Effector memory CD8-positive, alpha-beta T cell (primary cell): ENCODE measurements at regions not wholly inside any gene's neighbourhood (a gene's known extent, or its start where the extent isn't known, plus 50 kb on each side); places are given as distances from the start of the nearest gene placed in this dataset.

Source experiments
- ATAC-seq: fragments of 150-1000 bp; cut with Tn5 transposase; replicated peaks from 2 replicates; pipeline ENCODE4 v1.10.0; 2021; ENCODE audit warnings: mild to moderate bottlenecking, moderate library complexity
- DNase-seq, 3 experiments: peaks; one replicate each; pipeline ENCODE4 v3.0.0; 2021
- H3K27ac Mint-ChIP-seq, 2 donors: one replicate each; pipeline ENCODE4 v1.8.0; 2022; ENCODE audit warnings: mild to moderate bottlenecking in 2 of 2, mixed read lengths in 2 of 2, moderate library complexity in 2 of 2
- H3K27me3 Mint-ChIP-seq, 2 donors: one replicate each; pipeline ENCODE4 v1.8.0; 2022; ENCODE audit warnings: mixed read lengths in 2 of 2
- H3K36me3 Mint-ChIP-seq: one replicate; pipeline ENCODE4 v1.8.0; 2022; ENCODE audit warnings: mild to moderate bottlenecking, moderate library complexity, mixed read lengths; ENCODE audit not compliant: insufficient read depth
- H3K4me1 Mint-ChIP-seq, 2 donors: one replicate each; pipeline ENCODE4 v1.8.0; 2022; ENCODE audit warnings: low read depth in 2 of 2, mixed read lengths in 2 of 2
- H3K4me3 Mint-ChIP-seq, 2 donors: one replicate each; pipeline ENCODE4 v1.8.0; 2022; ENCODE audit warnings: mild to moderate bottlenecking in 2 of 2, mixed read lengths in 2 of 2, moderate library complexity in 2 of 2
- H3K9me3 Mint-ChIP-seq, 2 donors: one replicate each; pipeline ENCODE4 v1.8.0; 2022; ENCODE audit warnings: mixed read lengths in 2 of 2

DNA sequence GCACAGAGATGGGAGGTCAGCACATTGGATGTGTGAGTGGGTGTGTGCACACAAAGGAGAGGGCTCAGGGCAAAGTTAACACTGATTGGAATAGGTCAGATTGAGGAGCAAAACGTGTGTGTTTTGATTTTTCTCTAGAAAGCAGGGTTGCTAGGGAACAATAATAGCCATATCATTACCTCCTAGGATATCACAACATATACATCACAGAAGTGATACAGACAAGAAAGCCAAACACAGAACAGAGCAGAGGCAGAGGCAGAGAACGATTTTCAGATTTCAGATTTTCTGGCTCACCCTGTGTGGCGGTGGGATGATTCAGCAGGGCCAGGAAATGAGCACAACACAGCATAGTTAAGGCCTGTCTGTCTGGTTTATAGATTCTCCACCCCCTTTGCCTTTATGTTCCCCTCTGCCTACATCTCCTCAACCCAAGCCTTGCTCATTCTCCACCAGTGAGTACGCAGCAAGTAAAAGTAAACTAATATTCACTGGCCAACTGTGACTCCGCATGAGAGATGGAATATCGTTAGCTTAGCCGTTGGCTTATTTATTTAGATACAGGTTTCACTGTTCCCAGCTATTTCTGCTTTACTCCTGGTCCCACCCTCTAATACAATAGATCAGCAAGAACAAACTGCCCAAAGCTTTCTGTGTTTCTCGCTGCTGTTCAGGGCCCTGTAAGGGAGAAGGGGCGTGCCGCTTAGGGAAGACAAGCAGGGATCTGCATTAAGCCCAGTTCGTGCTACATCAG is 182.7 kb upstream of the TSC22D1 start:
- H3K27me3 Mint-ChIP-seq: peaks cover 0 to 14% of the 10 kb centered on the region in 2 donors
- H3K9me3 Mint-ChIP-seq: no peaks in the 10 kb centered on the region
- H3K4me3 Mint-ChIP-seq: no peak overlapping the region
- H3K27ac Mint-ChIP-seq: no peak overlapping the region
- ATAC-seq (peak; percentile 12), DNase-seq (no peak)
- no peaks in the 10 kb centered on the region for H3K4me1 Mint-ChIP-seq
- H3K36me3 Mint-ChIP-seq: no peaks in the 10 kb centered on the region

DNA sequence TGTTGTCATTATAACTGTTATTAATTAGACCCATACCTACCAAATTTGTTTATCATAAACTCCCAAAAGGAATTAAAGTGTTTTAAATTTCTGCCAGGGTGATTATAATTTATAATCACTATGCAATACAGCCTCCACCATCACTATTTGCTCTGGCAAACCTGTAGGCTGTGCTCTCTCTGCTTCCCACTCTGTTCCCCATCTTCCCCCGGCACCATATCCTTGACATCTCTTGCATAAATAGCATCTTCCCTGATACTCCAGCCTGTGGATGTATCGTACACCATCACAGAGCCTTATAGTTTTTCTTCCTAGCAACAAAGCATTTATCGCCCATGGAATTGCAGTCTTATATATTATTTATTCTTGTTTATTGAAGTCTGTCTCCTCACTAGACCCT is 181.5 kb upstream of the TSC22D1 start:
- H3K9me3 Mint-ChIP-seq: no peaks in the 10 kb centered on the region
- H3K27me3 Mint-ChIP-seq: peaks cover 0 to 11% of the 10 kb centered on the region in 2 donors
- H3K4me3 Mint-ChIP-seq: no peak overlapping the region
- ATAC-seq (no peak), DNase-seq (no peak)
- no peaks in the 10 kb centered on the region for H3K4me1 Mint-ChIP-seq
- H3K36me3 Mint-ChIP-seq: no peaks in the 10 kb centered on the region
- H3K27ac Mint-ChIP-seq: no peak overlapping the region

DNA sequence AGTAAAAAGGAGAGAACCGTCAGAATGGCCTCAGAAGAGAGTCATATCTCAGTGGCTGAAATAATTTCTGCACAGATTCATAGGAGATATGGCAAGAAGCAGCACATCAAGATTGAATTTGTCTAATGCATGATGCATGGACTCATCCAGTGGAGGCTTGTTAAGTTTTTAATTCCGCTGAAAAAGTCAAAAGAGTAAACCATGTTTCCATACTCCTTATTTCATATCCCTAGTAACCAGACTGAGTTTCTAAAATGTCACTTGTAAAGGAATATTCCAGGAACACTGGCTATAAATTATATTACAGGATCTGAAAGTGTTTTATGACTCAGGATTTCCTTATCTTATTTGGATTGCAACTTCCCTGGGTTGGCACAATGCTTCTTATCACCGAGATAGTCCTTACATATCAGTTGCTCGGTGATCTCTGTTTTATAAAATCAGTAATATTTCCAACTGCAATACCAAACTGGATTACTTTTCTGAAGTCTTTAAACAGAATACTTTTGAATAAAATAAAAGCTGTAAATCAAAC is 180.2 kb upstream of the TSC22D1 start:
- Mint-ChIP-seq H3K27ac (no peak overlapping the region), H3K36me3 (no peaks in the 10 kb centered on the region), H3K4me1 (no peaks in the 10 kb centered on the region), H3K4me3 (no peak overlapping the region), H3K9me3 (no peaks in the 10 kb centered on the region), H3K27me3 (peaks cover 0 to 6% of the 10 kb centered on the region in 2 donors)
- ATAC-seq (no peak), DNase-seq (no peak)

DNA sequence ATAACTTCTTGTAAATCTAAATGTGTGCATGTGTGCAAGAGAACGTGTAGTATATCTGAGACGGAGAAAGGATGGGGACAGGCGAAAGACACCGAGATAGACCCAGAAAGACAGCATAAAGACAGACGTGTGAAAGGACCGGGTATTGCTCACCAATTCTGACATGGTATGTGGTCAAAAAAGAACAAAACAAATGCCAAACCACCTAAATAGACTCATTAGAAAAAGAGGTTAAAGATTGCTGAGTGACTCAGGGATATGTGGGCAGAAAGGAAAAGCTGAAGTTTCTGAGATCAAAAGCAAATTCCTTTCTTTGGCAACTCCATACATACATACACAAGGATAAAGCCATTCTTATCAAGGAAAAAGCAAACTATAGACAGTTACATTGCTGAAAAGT is 179.7 kb upstream of the TSC22D1 start:
- H3K4me3 Mint-ChIP-seq: no peak overlapping the region
- no peaks in the 10 kb centered on the region for H3K4me1 Mint-ChIP-seq
- ATAC-seq: no peak
- DNase-seq: no peak
- no peak overlapping the region for H3K27ac Mint-ChIP-seq
- H3K9me3 Mint-ChIP-seq: no peaks in the 10 kb centered on the region
- no peaks in the 10 kb centered on the region for H3K36me3 Mint-ChIP-seq
- peaks cover 0 to 6% of the 10 kb centered on the region in 2 donors for H3K27me3 Mint-ChIP-seq

DNA sequence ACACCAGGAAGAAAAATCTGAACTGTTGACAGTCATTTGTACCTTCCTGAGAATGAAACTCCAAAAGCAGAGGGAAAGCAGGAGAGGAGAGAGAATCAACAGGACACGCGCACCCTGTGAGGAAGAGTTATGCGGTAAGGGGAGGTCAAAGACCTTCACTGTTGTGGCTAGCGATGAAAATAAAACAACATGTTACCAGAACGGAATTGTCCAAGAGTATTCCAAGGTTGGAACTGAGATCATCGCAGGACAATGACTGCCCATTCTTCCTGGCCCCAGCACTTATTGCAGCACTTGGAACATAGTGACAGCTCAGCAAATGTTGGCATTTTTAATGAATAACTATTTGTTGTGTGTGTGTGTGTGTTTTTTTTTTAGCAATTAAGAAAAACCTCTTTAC is 176.0 kb upstream of the TSC22D1 start:
- DNase-seq: no peak
- Mint-ChIP-seq H3K27ac (no peak overlapping the region), H3K4me3 (no peak overlapping the region), H3K27me3 (peaks cover 0 to 8% of the 10 kb centered on the region in 2 donors), H3K4me1 (no peaks in the 10 kb centered on the region), H3K9me3 (no peaks in the 10 kb centered on the region), H3K36me3 (no peaks in the 10 kb centered on the region)
- ATAC-seq: no peak

DNA sequence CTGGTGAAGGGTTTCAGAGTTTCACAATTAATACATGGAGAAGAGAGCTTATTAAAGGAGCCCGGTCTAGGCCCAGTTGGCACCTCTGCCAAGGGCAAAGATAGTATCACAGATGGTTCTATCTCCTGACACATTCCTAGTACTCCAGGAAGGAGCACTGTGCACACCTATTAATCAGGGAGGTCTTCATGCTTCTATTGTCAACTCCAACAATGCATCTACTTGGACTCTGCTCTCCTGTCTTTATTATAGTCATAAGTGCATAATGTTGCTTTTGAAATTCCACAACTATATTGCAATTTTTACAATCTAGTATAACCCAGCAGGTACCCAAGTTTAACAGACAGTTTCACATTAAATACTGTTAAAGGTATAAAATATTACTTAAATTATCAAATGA is 174.5 kb upstream of the TSC22D1 start:
- H3K4me1 Mint-ChIP-seq: no peaks in the 10 kb centered on the region
- H3K9me3 Mint-ChIP-seq: no peaks in the 10 kb centered on the region
- no peak overlapping the region for H3K27ac Mint-ChIP-seq
- peaks cover 5 to 23% of the 10 kb centered on the region in 2 donors for H3K27me3 Mint-ChIP-seq
- ATAC-seq: no peak
- no peak overlapping the region for H3K4me3 Mint-ChIP-seq
- DNase-seq: no peak
- no peaks in the 10 kb centered on the region for H3K36me3 Mint-ChIP-seq

DNA sequence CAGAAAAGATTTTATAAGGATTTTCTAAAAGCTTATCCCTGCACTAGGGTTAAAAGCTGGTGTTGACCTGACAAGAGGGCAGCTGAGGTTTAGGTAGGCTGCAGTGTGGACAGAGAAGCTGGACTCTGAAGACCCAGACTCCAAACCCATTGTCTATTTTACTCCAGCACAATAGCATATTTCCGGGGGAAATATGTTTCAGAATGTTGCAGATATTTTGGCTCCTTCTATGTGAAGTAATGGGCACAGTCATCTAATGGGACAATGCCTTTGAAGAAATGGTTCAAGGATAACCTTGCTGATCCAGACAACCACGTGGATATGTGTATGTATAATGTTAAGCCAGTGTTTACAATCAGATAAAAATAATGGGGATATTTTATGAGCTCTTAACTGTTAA is 173.8 kb upstream of the TSC22D1 start:
- peaks cover 5 to 30% of the 10 kb centered on the region in 2 donors for H3K27me3 Mint-ChIP-seq
- no peak overlapping the region for H3K4me3 Mint-ChIP-seq
- no peaks in the 10 kb centered on the region for H3K4me1 Mint-ChIP-seq
- H3K9me3 Mint-ChIP-seq: no peaks in the 10 kb centered on the region
- no peak for DNase-seq
- H3K36me3 Mint-ChIP-seq: no peaks in the 10 kb centered on the region
- ATAC-seq: no peak
- no peak overlapping the region for H3K27ac Mint-ChIP-seq

DNA sequence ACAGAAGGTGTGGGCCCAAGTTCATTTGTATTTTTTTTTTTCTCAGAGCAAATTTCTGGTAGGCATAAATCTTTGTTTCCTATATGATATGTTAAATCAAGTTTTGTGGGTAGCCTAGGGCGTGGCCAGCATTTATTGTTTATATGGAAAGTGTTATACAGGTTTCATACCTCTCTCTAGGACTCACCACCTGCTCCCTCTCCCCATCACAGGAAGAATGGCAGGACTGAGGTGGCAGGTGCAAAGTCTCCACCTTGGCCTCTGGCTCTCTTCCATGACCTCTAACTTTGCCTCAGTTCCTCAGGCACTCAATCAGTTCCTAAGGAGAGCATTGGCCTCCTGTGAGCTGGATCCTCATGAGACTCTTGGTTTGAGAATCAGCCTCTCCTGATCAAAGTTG is 172.3 kb upstream of the TSC22D1 start:
- Mint-ChIP-seq H3K4me1 (no peaks in the 10 kb centered on the region), H3K36me3 (no peaks in the 10 kb centered on the region), H3K4me3 (no peak overlapping the region), H3K9me3 (no peaks in the 10 kb centered on the region), H3K27ac (no peak overlapping the region), H3K27me3 (peaks cover 5 to 34% of the 10 kb centered on the region in 2 donors)
- ATAC-seq (no peak), DNase-seq (no peak)

DNA sequence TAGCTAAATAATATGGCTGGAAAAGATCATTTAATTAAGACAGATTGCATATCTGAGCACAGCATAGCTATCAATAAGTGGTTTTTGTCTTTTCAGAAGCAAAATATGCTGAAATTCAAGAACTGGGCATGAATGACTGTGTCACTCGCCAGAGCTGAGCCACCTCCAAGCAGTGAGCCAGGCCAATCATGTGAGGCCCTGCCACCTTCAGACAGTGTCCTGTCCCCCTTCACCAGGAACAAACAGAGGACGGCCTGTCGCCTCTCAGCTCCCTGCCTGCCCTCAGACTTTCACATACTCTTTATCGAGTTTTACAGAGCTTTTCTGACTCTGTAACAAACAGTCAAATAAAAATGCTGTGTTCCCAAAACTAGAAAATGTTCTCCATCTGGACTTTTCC is 171.0 kb upstream of the TSC22D1 start:
- Mint-ChIP-seq H3K9me3 (no peaks in the 10 kb centered on the region), H3K27ac (no peak overlapping the region), H3K36me3 (no peaks in the 10 kb centered on the region), H3K27me3 (peaks cover 5 to 34% of the 10 kb centered on the region in 2 donors), H3K4me3 (no peak overlapping the region), H3K4me1 (no peaks in the 10 kb centered on the region)
- ATAC-seq: no peak
- DNase-seq: no peak

DNA sequence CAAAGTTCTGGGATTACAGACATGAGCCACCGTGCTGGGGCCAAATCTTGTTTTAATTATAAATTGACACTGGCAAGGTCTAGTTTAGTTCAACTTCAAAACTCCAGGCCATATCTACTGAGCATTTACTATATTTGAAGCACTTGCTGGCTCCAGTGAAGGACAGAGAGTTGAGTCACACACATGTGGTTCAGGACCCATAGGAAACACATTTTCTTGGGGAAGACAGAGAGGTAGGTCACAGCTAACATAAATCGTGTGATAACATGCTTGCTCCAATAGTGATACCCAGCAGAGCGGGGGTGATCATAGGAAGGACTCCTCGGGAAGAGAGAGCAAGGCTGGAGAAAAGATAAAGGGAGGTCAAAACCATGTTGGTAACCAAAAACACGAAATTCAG is 170.6 kb upstream of the TSC22D1 start:
- DNase-seq: no peak
- H3K4me3 Mint-ChIP-seq: no peak overlapping the region
- no peak for ATAC-seq
- peaks cover 5 to 34% of the 10 kb centered on the region in 2 donors for H3K27me3 Mint-ChIP-seq
- H3K4me1 Mint-ChIP-seq: no peaks in the 10 kb centered on the region
- H3K36me3 Mint-ChIP-seq: no peaks in the 10 kb centered on the region
- no peaks in the 10 kb centered on the region for H3K9me3 Mint-ChIP-seq
- H3K27ac Mint-ChIP-seq: no peak overlapping the region

DNA sequence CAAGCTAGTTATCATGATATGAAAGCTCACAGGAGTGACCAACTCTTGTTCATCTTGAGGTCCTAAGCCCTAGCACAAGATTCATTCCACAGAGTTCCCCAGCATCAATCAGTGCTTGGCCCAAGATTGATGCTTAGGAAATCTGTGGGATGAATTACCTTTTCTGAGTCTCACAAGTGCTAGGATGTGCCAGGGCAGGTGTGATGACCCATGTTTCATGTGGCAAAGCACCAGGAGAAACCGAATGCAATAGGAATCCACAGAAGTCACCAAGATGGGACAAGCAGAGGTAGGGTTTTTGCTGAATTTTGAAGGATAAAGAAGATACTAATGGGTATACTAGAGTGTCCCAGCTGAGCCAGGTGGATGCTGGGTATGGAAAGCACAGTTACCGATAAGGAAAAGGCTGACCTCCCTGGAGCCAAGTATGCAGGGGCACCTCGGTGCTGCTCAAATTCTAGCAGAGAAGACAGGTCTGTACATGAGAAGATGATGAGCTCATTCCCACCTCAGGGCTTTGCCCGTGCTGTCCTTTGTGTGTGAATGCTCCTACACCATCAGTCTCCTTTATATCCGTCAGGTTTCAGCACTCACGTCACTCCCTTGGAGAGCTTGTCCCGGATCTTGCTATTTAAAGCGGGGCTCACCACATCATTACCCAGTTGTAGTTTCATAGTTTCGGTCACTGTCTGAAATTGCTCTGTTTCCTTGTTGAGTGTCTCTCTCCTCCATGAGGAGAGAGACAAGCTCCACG is 168.9 kb upstream of the TSC22D1 start:
- Mint-ChIP-seq H3K4me3 (no peak overlapping the region), H3K36me3 (no peaks in the 10 kb centered on the region), H3K27me3 (peaks cover 5 to 34% of the 10 kb centered on the region in 2 donors), H3K9me3 (no peaks in the 10 kb centered on the region), H3K4me1 (no peaks in the 10 kb centered on the region), H3K27ac (no peak overlapping the region)
- DNase-seq: no peak
- ATAC-seq: no peak

DNA sequence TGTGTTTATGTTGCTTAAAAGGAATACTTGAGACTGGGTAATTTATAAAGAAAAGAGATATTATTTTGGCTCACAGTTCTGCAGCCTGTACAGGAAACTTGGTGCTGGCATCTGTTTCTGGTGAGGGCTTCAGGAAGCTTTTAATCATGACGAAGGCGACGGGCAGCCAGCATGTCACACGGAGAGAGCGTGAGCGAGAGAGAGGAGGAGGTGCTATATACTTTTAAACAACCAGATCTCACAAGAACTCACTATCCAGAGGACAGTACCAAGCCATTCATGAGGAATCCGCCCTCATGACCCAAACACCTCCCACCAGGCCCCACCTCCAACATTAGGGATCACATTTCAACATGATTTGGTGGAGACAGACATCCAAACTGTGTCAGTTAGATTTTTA is 163.4 kb upstream of the TSC22D1 start:
- no peak for ATAC-seq
- no peak for DNase-seq
- Mint-ChIP-seq H3K9me3 (no peaks in the 10 kb centered on the region), H3K36me3 (no peaks in the 10 kb centered on the region), H3K4me1 (no peaks in the 10 kb centered on the region), H3K27ac (no peak overlapping the region), H3K4me3 (no peak overlapping the region), H3K27me3 (peaks cover under 1 to 3% of the 10 kb centered on the region in 2 donors)

DNA sequence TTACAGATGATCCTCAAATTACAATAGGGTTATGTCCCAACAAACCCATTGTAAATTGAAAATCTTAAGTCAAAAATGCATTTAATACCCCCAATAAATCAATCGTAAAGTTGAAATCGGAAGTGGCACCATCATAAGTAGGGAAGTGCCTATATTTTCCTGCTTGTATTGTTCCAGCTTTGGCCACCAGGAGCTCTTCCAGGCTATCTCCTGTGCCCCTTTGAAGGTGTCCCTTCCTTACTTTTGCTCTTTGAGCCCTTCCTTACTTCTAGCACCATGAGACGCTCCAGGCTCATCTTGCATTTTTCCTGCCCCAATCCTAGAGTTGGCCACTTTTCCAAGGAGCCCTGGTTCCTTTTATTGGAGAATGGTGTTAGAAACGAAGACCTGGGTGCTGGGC is 163.0 kb upstream of the TSC22D1 start:
- Mint-ChIP-seq H3K36me3 (no peaks in the 10 kb centered on the region), H3K9me3 (no peaks in the 10 kb centered on the region), H3K27me3 (peaks cover 0 to 4% of the 10 kb centered on the region in 2 donors), H3K27ac (no peak overlapping the region), H3K4me1 (no peaks in the 10 kb centered on the region), H3K4me3 (no peak overlapping the region)
- ATAC-seq (no peak), DNase-seq (no peak)

DNA sequence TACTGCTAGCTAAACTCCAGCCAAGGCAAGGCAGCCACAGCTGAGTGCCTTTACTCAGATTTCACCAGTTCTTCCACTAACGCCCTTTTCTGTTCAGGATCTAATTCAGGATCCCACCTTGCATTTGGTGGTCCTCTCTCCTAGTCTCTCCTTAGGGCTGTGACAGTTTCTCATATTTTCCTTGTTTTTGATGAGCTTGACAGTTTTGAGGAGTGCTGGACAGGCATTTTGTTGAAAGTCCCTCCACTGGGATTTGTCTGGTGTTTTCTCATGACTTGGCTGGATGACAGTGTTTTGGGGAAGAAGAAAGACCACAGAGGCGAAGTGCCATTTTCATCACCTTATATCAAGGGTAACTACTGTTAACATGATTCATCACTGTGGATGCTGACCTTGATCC is 162.3 kb upstream of the TSC22D1 start:
- no peak for DNase-seq
- Mint-ChIP-seq H3K4me1 (no peaks in the 10 kb centered on the region), H3K36me3 (no peaks in the 10 kb centered on the region), H3K9me3 (no peaks in the 10 kb centered on the region), H3K4me3 (no peak overlapping the region), H3K27me3 (peaks cover 0 to 4% of the 10 kb centered on the region in 2 donors), H3K27ac (no peak overlapping the region)
- no peak for ATAC-seq
